Stimulated activated effector memory CD8-positive, alpha-beta T cell treated with anti-CD3 and anti-CD28 coated beads, Interleukin-12 subunit alpha, Interleukin-12 subunit beta, amount 100 ng/mL, for 72 hours (primary cell): ENCODE measurements at regions not wholly inside any gene's neighbourhood (a gene's known extent, or its start where the extent isn't known, plus 50 kb on each side); places are given as distances from the start of the nearest gene placed in this dataset.

Source experiments
- ATAC-seq: fragments of 150-1000 bp; cut with Tn5 transposase; 2 replicates; pipeline ENCODE4 v1.10.0; 2021
- DNase-seq, 2 donors: peaks; one replicate each; pipeline ENCODE4 v3.0.0; 2021 to 2022; ENCODE audit warnings: low spot score in 2 of 2
- H3K27ac Mint-ChIP-seq: one replicate; pipeline ENCODE4 v1.8.0; 2022; ENCODE audit warnings: mild to moderate bottlenecking, mixed read lengths
- H3K36me3 Mint-ChIP-seq: one replicate; pipeline ENCODE4 v1.8.0; 2022; ENCODE audit warnings: mild to moderate bottlenecking, mixed read lengths
- H3K4me1 Mint-ChIP-seq: one replicate; pipeline ENCODE4 v1.8.0; 2022; ENCODE audit warnings: mixed read lengths
- H3K4me3 Mint-ChIP-seq: one replicate; pipeline ENCODE4 v1.8.0; 2022; ENCODE audit warnings: mild to moderate bottlenecking, mixed read lengths
- H3K9me3 Mint-ChIP-seq: one replicate; pipeline ENCODE4 v1.8.0; 2022; ENCODE audit warnings: mixed read lengths

DNA sequence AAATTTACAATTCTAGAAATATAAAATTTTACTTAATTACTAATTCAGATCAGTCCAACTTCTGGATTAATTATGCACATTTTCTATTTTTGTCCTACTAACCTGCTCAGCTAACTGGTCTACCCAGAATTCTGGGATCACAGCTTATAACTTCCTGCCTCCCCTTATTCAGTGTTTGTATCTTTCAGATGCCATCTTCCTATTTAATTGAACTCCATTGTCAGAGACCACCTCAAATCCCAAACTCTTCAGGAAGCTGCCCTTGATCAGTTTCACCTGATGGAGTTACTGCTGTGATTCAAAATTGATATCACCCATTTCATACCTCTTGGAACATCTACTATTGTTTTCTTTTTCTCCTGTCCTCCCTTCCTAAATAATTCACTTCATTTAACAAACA is 259.2 kb downstream of the WDR11 start:
- DNase-seq, result no peak
- Mint-ChIP-seq H3K9me3 (no peaks in the 10 kb centered on the region), H3K4me3 (no peak overlapping the region), H3K36me3 (no peaks in the 10 kb centered on the region), H3K27ac (no peak overlapping the region), H3K4me1 (no peaks in the 10 kb centered on the region)
- no peak for ATAC-seq

DNA sequence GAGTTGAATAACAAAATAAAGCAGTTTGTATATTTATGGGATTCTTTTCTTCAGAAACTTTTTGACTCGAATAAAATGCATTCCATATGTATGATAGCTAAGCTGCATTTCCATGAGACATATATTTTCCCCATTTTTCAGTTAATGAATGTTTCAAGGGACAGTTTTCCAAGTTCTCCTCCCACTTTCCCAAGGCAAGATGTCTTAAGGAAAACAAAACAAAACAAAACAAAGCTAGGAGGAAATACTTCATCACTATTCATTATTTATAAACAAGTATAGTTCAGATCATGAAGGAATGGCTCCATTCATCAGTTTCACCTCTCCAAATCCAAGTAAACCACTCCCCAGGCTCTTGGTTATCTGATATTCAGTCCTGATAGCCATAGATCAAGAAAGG is 261.0 kb downstream of the WDR11 start:
- no peak for DNase-seq
- Mint-ChIP-seq H3K4me1 (no peaks in the 10 kb centered on the region), H3K27ac (no peak overlapping the region), H3K36me3 (no peaks in the 10 kb centered on the region), H3K4me3 (no peak overlapping the region), H3K9me3 (peaks cover 4% of the 10 kb centered on the region)
- no peak for ATAC-seq

DNA sequence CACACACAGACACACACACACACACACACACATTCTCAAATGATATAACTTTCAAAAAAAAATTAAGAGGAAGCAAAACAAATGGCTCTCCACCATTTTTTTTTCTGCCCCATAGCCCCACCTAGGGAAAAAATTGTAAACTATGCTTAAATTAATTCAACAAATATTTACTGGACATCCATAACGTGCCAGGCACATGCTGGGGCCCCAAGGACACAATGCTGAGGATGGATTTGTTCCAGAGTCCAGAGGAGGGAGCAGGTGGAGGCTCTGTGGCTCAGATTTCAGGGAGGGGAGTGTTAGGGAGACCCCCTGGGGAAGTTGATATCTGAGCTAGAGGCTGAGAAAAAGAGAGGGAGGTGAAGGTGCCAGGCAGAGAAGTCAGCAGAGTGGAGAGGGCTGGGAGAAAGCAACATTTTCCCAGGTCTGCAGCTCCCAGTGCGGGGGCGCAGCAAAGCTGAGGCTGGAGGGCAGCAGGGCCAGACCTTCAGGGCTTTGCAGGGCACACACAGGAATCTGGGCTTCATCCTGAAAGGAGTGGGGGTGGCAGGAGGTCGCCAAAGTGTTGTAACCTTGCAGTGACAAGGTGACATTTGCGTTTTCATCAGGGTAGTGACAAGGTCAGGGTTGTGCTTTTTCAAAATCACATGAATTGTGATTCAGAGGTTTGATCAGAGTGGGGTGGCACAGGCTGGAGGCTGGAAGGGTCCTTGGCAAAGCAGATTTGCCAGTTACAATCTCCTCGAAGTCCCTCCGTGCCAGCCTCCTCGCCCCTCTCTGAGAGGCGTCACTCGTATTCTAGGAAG is 261.6 kb downstream of the WDR11 start:
- Mint-ChIP-seq H3K4me1 (no peaks in the 10 kb centered on the region), H3K9me3 (peaks cover 4% of the 10 kb centered on the region), H3K27ac (no peak overlapping the region), H3K4me3 (no peak overlapping the region), H3K36me3 (no peaks in the 10 kb centered on the region)
- ATAC-seq (no peak), DNase-seq (no peak)

DNA sequence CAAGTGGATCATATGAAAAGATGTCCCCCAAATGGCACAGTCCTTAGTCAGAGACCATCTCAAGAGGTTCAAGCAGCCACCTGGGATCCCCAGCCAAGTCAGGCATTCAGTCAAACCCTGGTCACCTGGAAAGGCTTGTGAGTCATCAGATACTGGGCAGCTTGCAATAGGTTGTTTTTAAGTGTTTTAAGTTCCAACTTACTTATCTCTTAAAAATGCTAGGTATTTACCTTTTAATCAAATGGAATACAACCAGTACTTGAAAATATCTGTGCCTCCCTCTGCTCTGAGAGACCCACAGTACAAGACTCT is 262.2 kb downstream of the WDR11 start:
- H3K4me3 Mint-ChIP-seq, result no peak overlapping the region
- no peaks in the 10 kb centered on the region for H3K4me1 Mint-ChIP-seq
- DNase-seq, result no peak
- no peak for ATAC-seq
- peaks cover 4% of the 10 kb centered on the region for H3K9me3 Mint-ChIP-seq
- no peak overlapping the region for H3K27ac Mint-ChIP-seq
- H3K36me3 Mint-ChIP-seq, result no peaks in the 10 kb centered on the region

DNA sequence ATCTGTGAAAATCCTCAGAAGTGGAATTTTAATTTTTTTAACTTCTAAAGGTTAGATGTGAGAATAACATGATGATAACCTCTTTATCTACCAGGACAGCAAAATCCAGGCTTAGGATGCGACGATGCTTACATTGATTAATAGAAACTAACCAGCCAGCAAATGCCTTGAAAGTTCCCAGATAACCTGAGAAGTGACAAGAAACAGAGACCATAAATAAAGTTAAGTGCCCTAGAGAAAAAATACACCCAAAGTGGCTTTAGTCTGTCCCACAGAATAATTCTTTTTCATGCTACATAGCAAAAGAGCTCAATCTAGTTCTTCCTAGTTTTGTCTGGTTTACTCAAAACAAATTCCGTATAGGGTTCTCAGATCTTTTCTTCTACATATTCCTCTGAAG is 262.7 kb downstream of the WDR11 start:
- no peaks in the 10 kb centered on the region for H3K4me1 Mint-ChIP-seq
- ATAC-seq (no peak), DNase-seq (no peak)
- H3K9me3 Mint-ChIP-seq, result peaks cover 4% of the 10 kb centered on the region
- no peak overlapping the region for H3K27ac Mint-ChIP-seq
- no peaks in the 10 kb centered on the region for H3K36me3 Mint-ChIP-seq
- H3K4me3 Mint-ChIP-seq, result no peak overlapping the region

DNA sequence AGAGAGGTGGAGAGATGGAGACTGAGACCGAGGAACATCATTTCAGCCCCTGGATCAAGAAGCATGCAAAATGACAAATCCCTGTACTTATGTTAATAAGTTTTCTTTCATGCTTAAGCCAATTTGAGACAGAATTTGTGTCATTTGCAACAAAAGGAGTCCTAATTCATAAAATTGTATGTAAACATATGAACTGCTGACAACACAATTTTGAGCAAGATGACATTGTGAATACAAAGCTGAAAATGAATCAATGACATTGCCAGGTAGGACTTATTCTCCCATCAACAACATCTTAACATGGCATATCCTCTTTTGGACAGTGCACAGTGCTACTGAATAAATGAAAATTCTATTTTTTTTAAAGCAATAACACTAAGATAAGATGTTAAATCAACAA is 264.0 kb downstream of the WDR11 start:
- H3K27ac Mint-ChIP-seq, result no peak overlapping the region
- H3K36me3 Mint-ChIP-seq, result no peaks in the 10 kb centered on the region
- DNase-seq, result no peak
- peaks cover 4% of the 10 kb centered on the region for H3K9me3 Mint-ChIP-seq
- no peak for ATAC-seq
- H3K4me3 Mint-ChIP-seq, result no peak overlapping the region
- H3K4me1 Mint-ChIP-seq, result no peaks in the 10 kb centered on the region

DNA sequence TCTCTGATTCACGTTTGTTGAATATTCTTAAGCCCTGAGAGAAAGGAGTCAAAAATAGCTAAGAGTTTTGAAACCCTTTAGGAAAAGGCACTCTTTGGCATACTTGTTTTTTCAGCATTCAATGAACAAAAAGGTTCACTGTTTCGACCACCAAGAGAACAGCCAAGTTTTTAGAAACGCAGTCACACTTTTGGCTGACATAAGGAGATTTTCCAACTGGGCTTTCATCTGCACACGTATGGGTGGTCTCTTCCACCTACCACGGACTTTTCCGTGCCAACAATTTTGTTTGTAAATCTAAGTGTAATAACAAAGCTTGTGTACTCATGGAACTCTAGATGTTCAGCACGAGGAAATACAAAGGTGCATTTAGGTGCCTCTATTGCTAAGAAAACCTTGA is 270.3 kb downstream of the WDR11 start:
- no peaks in the 10 kb centered on the region for H3K4me1 Mint-ChIP-seq
- peaks cover under 1% of the 10 kb centered on the region for H3K9me3 Mint-ChIP-seq
- H3K4me3 Mint-ChIP-seq, result no peak overlapping the region
- H3K27ac Mint-ChIP-seq, result no peak overlapping the region
- DNase-seq (no peak), ATAC-seq (no peak)
- no peaks in the 10 kb centered on the region for H3K36me3 Mint-ChIP-seq

DNA sequence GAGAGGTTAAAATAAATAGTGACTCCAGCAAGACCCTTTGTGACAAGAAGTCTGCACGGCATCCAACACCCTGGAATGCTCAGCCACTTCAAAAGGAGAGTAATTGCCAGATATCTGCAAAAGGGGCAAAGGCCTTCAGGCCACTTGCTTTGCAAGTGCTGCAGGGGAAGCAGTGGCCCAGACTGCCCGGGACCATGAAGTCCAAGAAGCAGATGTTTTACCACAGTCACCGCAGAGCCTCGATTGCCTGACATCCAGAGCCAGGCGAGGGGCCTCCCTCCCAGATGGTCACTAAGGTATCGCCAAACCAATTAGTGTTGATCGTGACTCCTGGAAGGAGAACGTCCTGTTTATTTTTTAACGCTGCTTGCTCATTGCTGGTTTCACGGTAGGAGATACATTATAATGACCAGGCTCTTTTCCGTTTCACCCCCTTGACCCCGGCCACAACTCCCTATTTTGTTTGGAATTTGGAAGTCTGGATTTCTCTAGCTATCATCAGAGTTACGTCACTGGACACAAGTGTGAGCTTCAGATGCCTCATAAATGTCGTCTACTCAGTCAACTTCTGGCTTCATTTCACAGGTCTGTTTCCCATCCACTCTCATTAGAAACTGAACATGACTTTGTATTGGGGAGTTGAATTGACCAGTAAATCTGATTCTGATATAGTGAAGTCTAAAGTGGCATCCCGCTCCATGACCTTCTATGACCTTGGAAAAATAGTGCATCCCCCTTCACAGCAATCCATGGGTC is 276.2 kb downstream of the WDR11 start:
- peaks cover 2% of the 10 kb centered on the region for H3K9me3 Mint-ChIP-seq
- ATAC-seq (no peak), DNase-seq (no peak)
- no peak overlapping the region for H3K4me3 Mint-ChIP-seq
- no peaks in the 10 kb centered on the region for H3K36me3 Mint-ChIP-seq
- no peaks in the 10 kb centered on the region for H3K4me1 Mint-ChIP-seq
- no peak overlapping the region for H3K27ac Mint-ChIP-seq

DNA sequence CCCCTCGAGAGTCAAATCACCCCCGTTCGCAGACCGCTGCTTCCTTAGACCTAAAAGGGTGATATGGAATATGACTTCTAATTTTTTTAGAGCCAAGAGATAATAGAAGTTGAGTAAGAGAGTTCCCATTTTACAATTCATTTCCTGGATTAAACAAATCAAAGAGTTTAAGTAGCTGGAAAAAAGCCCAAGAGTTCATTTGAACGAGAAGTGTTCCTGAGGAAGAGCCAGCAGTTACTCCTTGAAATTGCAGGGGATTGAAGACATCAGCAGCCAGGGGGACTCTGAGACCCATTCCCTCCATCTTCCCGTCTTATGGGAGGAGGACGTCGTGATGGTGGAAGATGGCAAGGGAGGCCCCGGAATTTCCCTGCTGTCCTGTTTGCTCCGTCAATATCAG is 277.0 kb downstream of the WDR11 start:
- Mint-ChIP-seq H3K27ac (no peak overlapping the region), H3K4me1 (no peaks in the 10 kb centered on the region), H3K9me3 (peaks cover 2% of the 10 kb centered on the region), H3K36me3 (no peaks in the 10 kb centered on the region), H3K4me3 (no peak overlapping the region)
- DNase-seq, result no peak
- no peak for ATAC-seq

DNA sequence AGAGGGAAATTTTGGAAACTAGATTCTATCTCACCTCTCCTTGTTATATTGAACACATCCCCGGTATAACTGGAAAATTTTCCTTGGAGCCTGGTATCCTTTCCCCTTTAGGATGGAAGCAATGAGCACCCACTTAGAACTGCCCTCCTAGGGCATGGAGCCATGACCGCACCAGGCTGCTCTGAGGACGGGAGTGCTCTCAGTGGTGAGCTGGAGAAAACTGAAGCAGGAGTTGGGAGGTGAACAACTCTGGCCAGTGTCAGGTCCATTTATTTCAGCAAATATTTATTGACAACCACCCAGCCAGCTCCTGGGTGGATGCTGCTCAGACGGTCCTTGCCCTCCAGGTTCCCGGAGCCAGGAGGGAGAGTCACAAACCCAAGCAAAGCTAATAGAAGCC is 278.1 kb downstream of the WDR11 start:
- H3K36me3 Mint-ChIP-seq, result no peaks in the 10 kb centered on the region
- ATAC-seq (no peak), DNase-seq (no peak)
- H3K4me3 Mint-ChIP-seq, result no peak overlapping the region
- H3K4me1 Mint-ChIP-seq, result no peaks in the 10 kb centered on the region
- H3K9me3 Mint-ChIP-seq, result peaks cover 2% of the 10 kb centered on the region
- H3K27ac Mint-ChIP-seq, result no peak overlapping the region

DNA sequence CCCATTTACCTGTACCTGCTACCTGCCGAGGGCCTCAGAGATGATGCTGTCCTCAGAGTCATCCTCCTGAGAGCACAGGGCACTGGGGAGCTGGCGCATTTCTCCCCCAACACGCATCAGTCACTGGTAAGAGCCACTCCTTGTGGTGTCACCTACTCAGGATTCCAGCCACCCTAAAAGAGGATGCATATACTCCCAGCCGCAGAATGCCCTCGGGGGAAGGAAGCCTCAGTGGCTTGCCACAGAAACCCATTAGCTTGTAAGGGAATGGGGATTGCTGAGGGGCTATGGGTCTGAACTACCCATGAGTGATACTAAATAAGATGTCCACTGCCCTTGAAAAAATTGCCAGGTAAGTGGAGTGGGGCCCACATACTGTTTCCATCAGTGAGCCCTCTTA is 279.2 kb downstream of the WDR11 start:
- peaks cover 5% of the 10 kb centered on the region for H3K9me3 Mint-ChIP-seq
- H3K4me1 Mint-ChIP-seq, result no peaks in the 10 kb centered on the region
- no peak for DNase-seq
- no peak overlapping the region for H3K27ac Mint-ChIP-seq
- H3K4me3 Mint-ChIP-seq, result no peak overlapping the region
- H3K36me3 Mint-ChIP-seq, result no peaks in the 10 kb centered on the region
- ATAC-seq, result no peak

DNA sequence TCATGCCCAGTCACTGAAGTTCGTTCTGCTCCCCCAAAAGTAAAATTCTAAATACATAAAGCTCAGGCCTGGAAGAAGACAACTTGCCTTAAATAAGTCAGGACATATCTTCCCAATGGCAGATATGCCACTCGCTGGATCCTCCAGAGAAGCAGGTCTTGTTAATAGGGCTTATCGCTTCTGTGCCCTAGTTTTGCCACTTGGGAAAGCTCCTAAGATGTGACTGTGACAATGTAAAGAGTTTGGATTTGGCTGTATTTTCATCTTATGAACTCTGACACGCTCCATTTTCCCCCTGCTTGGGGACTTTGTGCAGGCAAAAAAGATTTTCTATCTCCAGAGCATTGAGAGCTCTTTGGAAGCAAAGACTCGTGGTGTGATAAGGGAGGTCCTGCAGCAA is 279.9 kb downstream of the WDR11 start:
- Mint-ChIP-seq H3K27ac (no peak overlapping the region), H3K4me3 (no peak overlapping the region)

DNA sequence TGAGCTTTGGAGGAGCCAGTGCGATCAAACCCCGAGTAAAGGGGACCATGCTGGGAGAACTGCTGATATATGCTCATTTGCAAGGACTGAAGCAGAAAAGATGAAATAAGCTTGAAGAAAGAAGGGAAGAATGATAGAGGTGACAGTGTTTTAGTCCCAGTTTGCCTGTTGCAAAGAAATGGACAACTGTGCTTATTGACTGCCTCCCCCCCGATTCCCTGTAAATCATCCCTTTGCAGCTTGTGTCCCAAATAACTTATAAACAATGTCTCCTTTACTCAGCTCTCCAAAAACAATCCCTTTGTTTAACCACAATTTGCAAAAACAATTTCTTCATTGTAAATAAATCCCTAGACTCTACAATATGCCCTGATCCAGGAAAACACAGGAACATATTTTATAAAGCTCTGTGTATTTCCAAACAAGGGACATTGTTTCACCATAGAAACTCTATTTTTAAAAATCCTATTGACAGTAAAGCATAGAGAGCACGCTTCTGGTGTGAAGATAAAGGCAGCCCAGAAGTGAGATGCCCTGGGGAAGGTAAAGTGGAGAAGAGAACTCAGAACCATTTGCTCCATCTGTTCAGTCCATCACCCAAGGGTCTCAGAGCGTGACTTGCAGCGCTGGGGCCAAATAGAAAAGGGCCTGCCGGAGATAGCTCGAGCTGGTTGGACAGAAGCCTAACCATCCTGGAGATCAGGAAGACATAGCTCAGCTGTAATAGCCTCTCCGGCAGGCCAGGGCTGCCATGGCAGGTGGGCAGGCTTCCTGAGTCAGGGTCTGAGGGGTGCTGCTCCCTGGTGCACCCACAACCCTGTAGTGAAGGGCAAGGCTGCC is 280.5 kb downstream of the WDR11 start:
- H3K4me3 Mint-ChIP-seq, result no peak overlapping the region
- no peaks in the 10 kb centered on the region for H3K4me1 Mint-ChIP-seq
- H3K9me3 Mint-ChIP-seq, result peaks cover 6% of the 10 kb centered on the region
- no peaks in the 10 kb centered on the region for H3K36me3 Mint-ChIP-seq
- DNase-seq (no peak), ATAC-seq (no peak)
- no peak overlapping the region for H3K27ac Mint-ChIP-seq

More for the DNA sequence above, 279.9 kb downstream of the WDR11 start:
- Mint-ChIP-seq H3K9me3 (peaks cover 5% of the 10 kb centered on the region), H3K4me1 (no peaks in the 10 kb centered on the region), H3K36me3 (no peaks in the 10 kb centered on the region)
- ATAC-seq (no peak), DNase-seq (no peak)

DNA sequence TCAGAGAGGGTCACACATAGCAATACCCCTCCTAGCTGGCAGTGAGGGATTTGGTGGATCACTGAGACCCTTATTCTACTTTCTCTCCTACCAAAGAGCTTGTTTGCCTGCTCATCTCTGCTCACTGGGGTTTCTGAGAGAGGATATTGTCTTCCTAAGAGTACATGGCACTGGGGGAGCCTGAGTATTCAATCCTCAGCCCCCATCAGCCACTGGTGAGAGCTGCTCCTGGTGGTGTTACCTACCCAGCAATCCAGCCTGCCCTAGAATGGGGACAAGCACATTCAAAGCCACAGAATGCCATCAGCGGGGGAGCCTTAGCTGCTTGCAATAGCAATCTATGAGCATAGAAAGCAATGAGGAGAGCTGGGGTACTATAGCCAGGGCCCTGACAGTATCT is 281.1 kb downstream of the WDR11 start:
- peaks cover 6% of the 10 kb centered on the region for H3K9me3 Mint-ChIP-seq
- H3K4me1 Mint-ChIP-seq, result no peaks in the 10 kb centered on the region
- ATAC-seq (no peak), DNase-seq (no peak)
- no peak overlapping the region for H3K4me3 Mint-ChIP-seq
- H3K27ac Mint-ChIP-seq, result no peak overlapping the region
- H3K36me3 Mint-ChIP-seq, result no peaks in the 10 kb centered on the region

DNA sequence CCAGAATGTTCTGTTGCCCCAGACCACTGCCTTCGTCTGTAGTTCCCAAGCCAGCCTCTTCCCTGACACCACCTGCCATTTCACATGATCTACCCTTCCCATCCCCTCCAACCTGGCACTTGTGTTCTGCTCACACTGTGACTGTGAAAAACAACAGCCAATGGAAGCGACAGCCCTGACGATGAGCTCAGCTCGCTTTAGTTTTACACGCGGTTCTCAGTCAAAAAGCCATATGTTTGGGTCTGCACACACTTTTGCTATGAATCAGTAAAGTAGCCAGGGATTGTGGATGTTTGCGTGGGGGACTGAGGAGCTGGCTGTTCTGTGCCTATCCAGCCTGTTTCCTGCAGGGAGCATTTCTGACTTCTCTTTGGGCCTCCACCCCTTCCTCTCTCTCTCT is 282.7 kb downstream of the WDR11 start:
- H3K4me1 Mint-ChIP-seq, result no peaks in the 10 kb centered on the region

DNA sequence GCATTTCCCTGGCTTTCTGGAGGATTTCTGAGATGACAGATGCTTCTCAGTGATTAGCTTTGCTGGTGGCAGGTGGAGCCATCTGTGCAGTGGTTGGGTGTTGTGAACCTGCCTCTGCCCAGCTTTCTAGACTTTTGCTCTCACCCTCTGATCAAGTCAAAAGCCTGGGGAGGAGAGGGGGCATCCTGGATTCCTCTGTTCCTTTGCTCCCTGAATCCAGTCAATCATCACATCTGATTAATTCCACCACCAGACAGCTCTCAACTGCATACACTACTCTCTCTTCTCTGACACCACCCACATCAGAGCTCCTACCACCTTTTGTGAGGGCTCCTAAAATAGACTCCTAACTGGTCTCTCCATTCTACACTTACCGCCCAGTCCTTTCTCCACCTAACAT is 283.5 kb downstream of the WDR11 start:
- Mint-ChIP-seq H3K4me3 (no peak overlapping the region), H3K9me3 (peaks cover 6% of the 10 kb centered on the region), H3K36me3 (no peaks in the 10 kb centered on the region), H3K4me1 (no peaks in the 10 kb centered on the region), H3K27ac (no peak overlapping the region)
- ATAC-seq (no peak), DNase-seq (no peak)

More for the DNA sequence above, 282.7 kb downstream of the WDR11 start:
- H3K36me3 Mint-ChIP-seq, result no peaks in the 10 kb centered on the region
- no peak overlapping the region for H3K4me3 Mint-ChIP-seq
- H3K27ac Mint-ChIP-seq, result no peak overlapping the region
- DNase-seq (no peak), ATAC-seq (no peak)
- peaks cover 6% of the 10 kb centered on the region for H3K9me3 Mint-ChIP-seq
